GM12873 (cell line): ENCODE measurements at regions not wholly inside any gene's neighbourhood (a gene's known extent, or its start where the extent isn't known, plus 50 kb on each side); places are given as distances from the start of the nearest gene placed in this dataset.

ENCODE experiments used
- CTCF ChIP-seq: IDR thresholded peaks from 2 replicates; pipeline ENCODE4 v1.5.1; 2012; ENCODE audit warnings: low read depth, mild to moderate bottlenecking, moderate library complexity, low read length, control low read depth; ENCODE audit not compliant: insufficient read depth; ENCODE audit errors: missing control alignments

GRCh38 chr3:117748131-117748530 lies 1038.6 kb downstream of the TUSC7 start:
- no peak for TF ChIP-seq CTCF

- no peak for TF ChIP-seq CTCF
These were observed 1041.2 kb downstream of the TUSC7 start for GRCh38 chr3:117750674-117751269.

- TF ChIP-seq CTCF, result no peak
These were observed 1042.1 kb downstream of the TUSC7 start for GRCh38 chr3:117751651-117752050.

GRCh38 chr3:117752984-117753717 lies 1043.6 kb downstream of the TUSC7 start:
- no peak for TF ChIP-seq CTCF

- TF ChIP-seq CTCF, result no peak
These were observed 1044.5 kb downstream of the TUSC7 start for GRCh38 chr3:117754058-117754457.

- TF ChIP-seq CTCF, result no peak
These were observed 1045.3 kb downstream of the TUSC7 start for GRCh38 chr3:117754841-117755240.

DNA sequence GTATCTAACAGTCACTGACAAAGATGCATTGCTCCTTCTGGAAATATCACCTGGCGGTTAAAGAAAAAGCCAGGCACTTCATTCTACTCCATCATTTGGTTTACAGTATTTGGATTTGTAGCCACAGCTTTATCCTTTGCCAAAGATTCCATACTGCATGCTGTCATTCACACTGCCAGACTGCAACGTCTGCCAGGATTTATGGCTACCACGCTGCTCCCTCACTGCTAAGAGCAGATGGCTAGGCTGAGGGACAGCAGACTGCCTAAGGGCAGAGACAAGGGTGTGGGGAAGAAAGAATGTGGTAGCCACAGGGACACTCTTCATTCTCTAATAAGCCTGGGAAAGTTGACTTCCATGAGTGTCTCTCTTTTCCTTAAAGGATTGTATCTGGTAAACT lies 1047.0 kb downstream of the TUSC7 start:
- no peak for TF ChIP-seq CTCF
